Ishikawa (cell line): ENCODE measurements at regions not wholly inside any gene's neighbourhood (a gene's known extent, or its start where the extent isn't known, plus 50 kb on each side); places are given as distances from the start of the nearest gene placed in this dataset.

ENCODE experiments used
- CEBPB ChIP-seq: IDR thresholded peaks from 2 replicates; pipeline ENCODE4 v1.6.1; 2012
- CREB1 ChIP-seq: IDR thresholded peaks from 2 replicates; pipeline ENCODE4 v1.6.1; 2012; ENCODE audit warnings: low read depth
- EGR1 ChIP-seq: IDR thresholded peaks from 2 replicates; pipeline ENCODE4 v1.6.1; 2012
- EP300 ChIP-seq: IDR thresholded peaks from 2 replicates; pipeline ENCODE4 v1.6.1; 2012; ENCODE audit warnings: borderline replicate concordance
- FOXM1 ChIP-seq: IDR thresholded peaks from 2 replicates; pipeline ENCODE4 v1.6.1; 2012; ENCODE audit warnings: low read depth, borderline replicate concordance
- MAX ChIP-seq: IDR thresholded peaks from 2 replicates; pipeline ENCODE4 v1.6.1; 2012
- NFIC ChIP-seq: IDR thresholded peaks from 2 replicates; pipeline ENCODE4 v1.6.1; 2012
- RAD21 ChIP-seq: IDR thresholded peaks from 2 replicates; pipeline ENCODE4 v1.6.1; 2012; ENCODE audit warnings: low read depth
- REST ChIP-seq: IDR thresholded peaks from 2 replicates; pipeline ENCODE4 v1.6.1; 2012; ENCODE audit warnings: low read depth, mild to moderate bottlenecking
- TAF1 ChIP-seq: IDR thresholded peaks from 2 replicates; pipeline ENCODE4 v1.6.1; 2012; ENCODE audit warnings: low read depth, mild to moderate bottlenecking
- TCF12 ChIP-seq: IDR thresholded peaks from 2 replicates; pipeline ENCODE4 v1.6.1; 2012; ENCODE audit warnings: low read depth
- TEAD4 ChIP-seq: IDR thresholded peaks from 2 replicates; pipeline ENCODE4 v1.6.1; 2012
- USF1 ChIP-seq: IDR thresholded peaks from 2 replicates; pipeline ENCODE4 v1.6.1; 2012
- YY1 ChIP-seq: IDR thresholded peaks from 2 replicates; pipeline ENCODE4 v1.6.1; 2012; ENCODE audit warnings: low read depth
- ZBTB7A ChIP-seq: IDR thresholded peaks from 2 replicates; pipeline ENCODE4 v1.6.1; 2012; ENCODE audit warnings: low read depth

GRCh38 chr13:91174886-91175501 lies 172.5 kb upstream of the MIR17HG start:
- no peak for TF ChIP-seq MAX
- TF ChIP-seq YY1 = no peak
- TF ChIP-seq EP300 = no peak
- no peak for TF ChIP-seq EGR1
- no peak for TF ChIP-seq CREB1
- TF ChIP-seq RAD21 = no peak
- no peak for TF ChIP-seq ZBTB7A
- TF ChIP-seq TEAD4 = no peak
- no peak for TF ChIP-seq CEBPB
- TF ChIP-seq TCF12 = no peak
- TF ChIP-seq FOXM1 = no peak
- no peak for TF ChIP-seq REST
- TF ChIP-seq NFIC = no peak
- no peak for TF ChIP-seq USF1
- no peak for TF ChIP-seq TAF1

GRCh38 chr13:91178099-91178498 lies 169.4 kb upstream of the MIR17HG start:
- TF ChIP-seq NFIC (no peak), TCF12 (no peak), FOXM1 (no peak), REST (no peak), YY1 (no peak), ZBTB7A (no peak), EP300 (no peak), RAD21 (no peak), TEAD4 (no peak), EGR1 (no peak), USF1 (no peak), CREB1 (no peak), MAX (no peak)

GRCh38 chr13:91181892-91182291 lies 165.6 kb upstream of the MIR17HG start:
- TF ChIP-seq MAX (no peak), TAF1 (no peak), CEBPB (no peak), REST (no peak), USF1 (no peak), TEAD4 (no peak), FOXM1 (no peak), CREB1 (no peak), RAD21 (no peak), EP300 (no peak), TCF12 (no peak), YY1 (no peak), NFIC (no peak), ZBTB7A (no peak), EGR1 (no peak)
